HL-60/S4 treated with retinoic acid at 250 ng/mL for 4 days and 3 days (cell line): ENCODE measurements at regions not wholly inside any gene's neighbourhood (a gene's known extent, or its start where the extent isn't known, plus 50 kb on each side); places are given as distances from the start of the nearest gene placed in this dataset.

Experiments used
- in situ Hi-C: fragments of 300-500 bp; cut with MboI; formaldehyde crosslinking; loops from 2 replicates; pipeline ENCODE4 v1.7.0; 2022; ENCODE audit warnings: low sequenced_read_pairs

DNA sequence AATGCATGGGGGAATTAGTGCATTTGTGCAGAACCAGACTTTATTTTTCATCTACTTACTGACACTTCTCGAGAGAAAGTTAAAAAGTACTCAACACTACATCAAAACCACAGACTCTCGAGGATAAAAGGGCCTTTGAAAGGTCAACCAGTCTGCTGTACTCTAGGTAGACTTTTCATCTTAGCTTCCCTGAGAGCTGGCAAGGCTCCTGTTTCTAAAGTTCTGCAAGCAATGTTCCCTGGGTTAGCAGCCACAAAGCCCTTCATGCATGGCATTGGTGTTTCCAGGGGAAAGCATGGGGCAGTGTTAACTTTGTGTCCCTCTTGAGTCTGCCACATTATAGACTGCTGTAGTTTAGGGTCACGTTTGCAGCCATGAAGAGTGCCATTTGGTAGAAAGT, 106.4 kb upstream of the PFN2 start:
- in situ Hi-C loops, result no loop called here

DNA sequence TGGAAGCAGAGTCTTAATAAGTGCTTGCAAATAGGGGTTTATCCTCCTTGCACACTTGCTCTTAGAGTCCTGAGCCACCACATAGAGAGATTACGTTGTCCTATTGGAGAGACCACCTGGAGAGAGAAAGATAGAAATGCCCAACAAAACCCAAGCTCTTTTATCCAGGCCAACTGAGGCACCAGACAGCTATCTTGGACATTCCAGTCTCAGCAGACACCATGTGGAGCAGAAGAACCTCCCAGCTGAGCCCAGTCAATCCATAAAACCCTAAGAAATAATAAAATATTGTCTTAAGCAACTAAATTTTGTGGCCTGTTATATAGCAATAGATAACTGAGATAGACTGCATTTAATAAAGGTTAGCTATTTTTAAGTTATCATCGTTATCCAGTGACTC, 105.7 kb upstream of the PFN2 start:
- in situ Hi-C loops, result no loop called here

DNA sequence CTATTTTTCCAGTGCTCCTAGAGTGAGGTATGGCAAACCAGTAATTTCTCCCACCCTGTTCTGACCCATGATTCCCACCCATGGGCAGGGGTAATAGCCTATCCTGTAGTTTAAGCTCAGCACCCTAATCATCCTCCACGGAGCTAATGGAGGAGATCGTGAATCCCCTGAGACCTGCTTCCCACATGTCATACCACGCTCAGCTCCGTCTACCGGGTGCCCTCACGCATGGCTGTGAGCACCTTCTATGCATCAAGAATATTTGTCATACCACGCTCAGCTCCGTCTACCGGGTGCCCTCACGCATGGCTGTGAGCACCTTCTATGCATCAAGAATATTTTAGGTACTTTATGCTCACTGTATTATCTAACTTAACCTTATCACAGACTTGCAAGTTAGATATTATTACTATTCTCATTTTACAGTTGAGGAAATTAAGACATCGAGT, 104.7 kb upstream of the PFN2 start:
- in situ Hi-C loops, result no loop called here

DNA sequence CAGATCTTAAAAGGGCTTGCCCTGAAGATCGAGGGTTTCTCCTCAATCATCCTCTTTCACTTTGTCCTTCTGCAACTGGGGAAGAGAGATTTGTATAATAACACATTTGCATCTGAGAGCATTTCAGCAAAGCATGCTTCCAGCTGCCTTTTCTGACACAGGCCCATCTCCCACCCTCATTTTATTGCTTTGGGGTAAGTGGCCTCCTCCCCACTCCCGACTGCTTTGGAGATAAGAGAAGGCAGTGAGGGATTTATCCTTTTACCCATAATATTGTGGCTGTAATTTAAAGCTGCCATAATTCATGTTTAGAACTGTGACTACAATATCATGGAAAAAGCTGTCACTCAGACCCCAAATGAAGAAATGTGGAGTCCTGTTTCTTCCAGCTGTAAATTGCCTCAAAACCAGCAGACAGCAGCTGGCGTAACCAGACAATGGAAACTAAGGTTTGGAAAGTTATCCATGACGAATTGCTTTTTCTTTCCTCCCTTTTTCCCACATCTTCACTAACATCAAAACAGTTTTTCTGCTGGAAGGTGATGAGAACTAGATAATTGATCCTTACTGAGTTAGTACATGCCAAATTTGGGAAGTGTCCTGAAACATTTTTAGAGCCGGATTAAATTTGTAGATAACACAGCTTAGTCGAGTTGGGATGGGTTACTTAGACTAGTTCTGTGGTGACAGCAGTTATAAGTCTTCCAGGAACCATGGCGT, 104.2 kb upstream of the PFN2 start:
- in situ Hi-C loops, result no loop called here

DNA sequence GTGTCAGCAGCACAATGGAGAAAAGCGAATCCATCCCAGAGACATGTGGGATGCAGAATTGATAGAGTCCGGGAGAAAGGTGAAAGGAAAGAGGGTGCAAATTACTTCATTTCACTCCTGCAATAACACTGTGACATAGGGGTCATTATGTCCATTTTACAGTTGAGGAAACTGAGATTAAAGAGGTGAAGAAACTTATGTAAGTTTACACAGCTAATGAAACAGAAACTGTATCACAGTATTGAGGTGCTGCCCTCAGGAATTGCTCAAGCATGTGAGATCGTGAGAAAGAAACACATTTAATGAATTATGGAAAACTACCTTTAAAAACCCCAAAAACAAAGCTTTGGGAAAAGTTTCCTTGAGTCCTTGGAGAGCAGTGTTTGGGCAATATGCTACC, 103.6 kb upstream of the PFN2 start:
- in situ Hi-C loops, result no loop called here

DNA sequence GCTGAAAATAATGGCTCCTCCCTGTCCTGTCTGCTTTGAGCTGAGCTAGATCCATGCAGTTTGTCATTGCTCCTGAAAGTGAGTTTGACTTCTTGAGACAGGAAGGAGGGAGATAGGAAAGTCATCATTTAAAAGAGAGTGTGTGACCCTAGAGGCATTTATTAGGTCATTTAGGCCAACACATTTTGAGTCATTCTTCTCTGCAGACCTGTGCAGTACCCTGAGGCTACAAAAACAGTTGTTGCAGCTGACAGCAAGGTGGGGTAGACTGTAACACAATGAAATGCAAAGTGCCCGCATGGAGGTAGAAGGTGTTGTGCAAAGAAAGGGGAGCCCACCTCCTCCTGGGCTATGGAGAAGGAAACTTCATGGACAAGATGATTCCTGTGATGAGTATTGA, 102.8 kb upstream of the PFN2 start:
- in situ Hi-C loops, result no loop called here

DNA sequence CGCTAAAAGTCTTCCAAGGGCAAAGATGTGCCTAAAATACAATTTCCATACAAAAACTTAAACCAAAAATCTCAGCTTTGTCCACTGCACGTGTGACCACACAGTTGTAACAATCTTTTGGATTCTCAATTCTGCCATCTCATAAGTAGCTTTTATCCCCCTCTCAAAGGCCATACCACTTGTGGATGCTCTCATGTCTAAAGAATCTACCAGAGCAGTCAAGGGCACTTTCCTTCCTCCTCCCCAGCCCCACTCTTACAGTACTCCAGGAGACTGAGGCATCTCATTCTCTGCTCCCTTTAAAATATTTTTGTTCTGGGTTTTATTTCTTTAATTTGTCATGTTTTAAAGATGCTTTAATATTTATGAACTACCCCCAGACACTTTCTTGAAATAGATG, 102.3 kb upstream of the PFN2 start:
- in situ Hi-C loops, result no loop called here

DNA sequence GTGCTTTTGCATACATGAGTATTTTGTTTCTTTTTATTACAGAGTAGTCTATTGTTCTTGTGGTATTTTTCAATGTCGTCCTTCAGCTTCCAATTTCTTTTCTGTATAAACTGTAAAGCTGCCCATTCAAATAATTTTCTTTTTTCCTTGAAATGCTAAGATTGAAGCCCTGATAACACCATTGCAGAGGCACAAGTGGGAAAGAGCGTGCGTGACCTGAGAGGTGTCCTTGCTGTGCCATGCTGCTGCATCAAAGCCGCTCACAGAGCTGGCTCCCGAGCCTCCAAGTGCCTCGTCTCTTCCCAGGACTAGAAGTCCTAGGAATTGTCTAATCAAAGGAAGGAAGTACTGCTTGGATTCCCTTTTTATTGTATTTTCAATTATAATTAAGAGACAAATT, 101.9 kb upstream of the PFN2 start:
- in situ Hi-C loops, result no loop called here

DNA sequence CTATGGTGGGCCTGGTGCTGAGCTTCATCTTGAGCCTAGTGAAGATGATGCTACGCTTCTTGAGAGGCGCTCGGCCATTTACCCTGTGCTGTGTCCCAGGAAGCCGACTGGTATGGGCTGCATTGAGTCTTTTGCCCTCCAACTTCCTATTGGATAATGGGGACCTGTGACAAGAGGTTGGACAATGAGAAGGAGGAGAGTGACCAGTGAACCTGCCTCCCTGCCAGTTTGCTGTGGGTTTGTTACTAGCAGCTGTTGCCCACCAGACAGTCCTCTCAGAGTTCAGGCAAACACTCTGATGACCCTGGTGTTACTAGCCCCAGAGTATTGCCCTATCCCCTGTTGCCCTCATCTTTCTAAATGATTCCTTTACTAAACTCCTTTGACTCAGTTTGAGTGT, 99.6 kb upstream of the PFN2 start:
- in situ Hi-C loops, result no loop called here

DNA sequence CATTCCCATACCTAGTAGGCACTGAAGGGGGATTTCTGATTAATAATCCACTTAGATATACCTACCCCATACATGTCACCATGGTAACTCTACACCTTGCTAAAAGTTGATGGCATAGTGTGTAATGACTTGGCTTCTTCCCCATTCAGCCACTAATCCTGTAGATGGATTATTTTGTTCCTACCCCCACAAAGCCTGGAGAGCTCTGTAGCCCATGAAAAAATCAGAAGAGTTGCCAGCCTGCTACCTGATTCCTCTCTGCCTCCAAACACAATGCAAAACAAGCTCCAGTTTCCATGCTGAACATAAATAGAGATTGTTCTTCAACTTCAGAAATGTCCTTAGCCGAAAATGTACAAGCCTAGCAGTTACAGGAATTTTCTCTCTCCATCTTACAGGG, 98.9 kb upstream of the PFN2 start:
- in situ Hi-C loops, result no loop called here

DNA sequence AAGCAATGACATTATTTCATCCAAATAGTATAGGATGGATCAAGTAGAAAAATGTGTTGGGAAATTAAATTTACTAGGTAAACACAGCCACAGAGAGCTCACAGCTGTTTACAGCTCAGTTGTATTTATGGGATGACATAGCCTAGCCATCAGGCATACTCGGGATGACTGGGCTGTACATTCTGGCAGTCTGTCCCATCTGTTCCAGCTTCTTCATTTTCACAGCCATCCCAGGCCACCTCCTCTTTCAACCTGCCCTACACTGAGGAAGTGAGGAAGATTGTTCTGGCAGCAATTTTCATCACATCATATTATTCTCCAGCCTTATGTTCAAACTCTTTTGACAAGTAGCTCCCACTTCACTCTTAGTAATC, 98.4 kb upstream of the PFN2 start:
- in situ Hi-C loops, result no loop called here

DNA sequence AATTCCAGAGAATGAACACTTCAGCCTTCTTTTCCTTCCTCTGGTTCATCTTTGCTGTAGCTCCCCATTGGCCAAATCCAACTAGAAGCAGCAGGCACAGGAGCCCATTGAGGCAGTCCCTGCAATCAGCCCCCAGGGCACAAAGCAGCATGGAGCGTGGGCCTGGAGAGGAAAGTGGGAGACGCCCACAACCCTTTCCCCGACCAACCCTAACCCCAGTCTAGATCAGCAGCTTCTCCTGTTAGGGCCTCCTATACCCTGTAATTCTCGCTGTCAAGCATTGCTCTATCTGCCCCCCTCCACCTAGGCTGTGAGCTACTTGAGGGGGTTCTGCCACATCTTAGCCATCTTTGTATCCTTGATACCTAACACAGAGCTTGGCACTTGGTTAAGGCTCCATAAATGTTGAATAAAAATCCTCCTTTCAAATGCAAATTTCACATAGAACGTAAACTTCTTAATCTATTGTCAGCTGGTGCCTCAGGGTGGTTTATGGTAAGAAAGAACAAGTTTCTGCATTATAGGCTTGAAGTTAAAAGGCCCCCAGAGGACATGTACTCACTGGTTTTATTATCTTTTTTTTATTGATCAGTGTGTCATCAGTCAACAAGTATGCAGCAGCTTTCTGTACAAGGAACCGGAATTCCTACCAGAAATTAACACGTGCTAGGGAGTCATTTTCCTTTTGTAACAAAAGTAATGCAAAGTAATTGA, 97.9 kb upstream of the PFN2 start:
- in situ Hi-C loops, result no loop called here

DNA sequence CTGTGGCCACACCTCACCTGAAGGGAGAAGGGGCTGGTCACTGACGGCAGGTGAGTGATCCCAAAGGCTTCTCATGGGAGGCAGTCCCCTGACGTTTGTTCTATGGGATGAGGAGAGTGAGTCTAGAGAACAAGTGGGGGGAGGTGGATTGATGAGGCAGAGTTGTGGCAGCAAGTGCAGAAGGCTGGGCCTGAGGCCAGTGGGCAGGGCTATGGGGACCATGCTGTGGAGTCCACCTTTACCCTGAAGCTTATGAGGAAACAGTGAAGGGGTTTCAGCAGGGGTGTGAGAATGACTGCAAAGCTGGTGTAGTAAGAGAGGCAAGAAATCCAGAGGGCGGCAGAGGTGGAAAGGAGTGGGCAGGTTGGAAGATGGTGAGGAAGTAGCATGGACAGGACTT, 96.9 kb upstream of the PFN2 start:
- in situ Hi-C loops, result no loop called here

DNA sequence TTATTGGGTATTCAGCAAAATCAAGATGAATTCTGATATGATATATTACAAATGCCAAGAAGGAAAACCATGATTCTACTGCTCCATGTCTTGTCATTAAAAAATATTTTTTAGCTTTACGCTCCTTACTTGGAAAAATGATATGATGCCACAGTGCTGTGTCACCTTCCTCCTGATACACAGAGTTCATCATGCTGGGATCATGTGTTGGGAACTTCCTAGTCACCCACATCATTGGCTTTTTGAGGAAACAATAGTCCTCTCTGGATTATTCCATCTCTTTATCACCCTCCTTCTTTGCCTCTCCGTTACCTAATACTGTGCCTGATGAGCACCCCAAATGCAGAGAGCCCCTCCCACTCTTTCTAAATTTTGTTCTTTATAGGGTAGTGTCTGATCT, 94.3 kb upstream of the PFN2 start:
- in situ Hi-C loops, result no loop called here

DNA sequence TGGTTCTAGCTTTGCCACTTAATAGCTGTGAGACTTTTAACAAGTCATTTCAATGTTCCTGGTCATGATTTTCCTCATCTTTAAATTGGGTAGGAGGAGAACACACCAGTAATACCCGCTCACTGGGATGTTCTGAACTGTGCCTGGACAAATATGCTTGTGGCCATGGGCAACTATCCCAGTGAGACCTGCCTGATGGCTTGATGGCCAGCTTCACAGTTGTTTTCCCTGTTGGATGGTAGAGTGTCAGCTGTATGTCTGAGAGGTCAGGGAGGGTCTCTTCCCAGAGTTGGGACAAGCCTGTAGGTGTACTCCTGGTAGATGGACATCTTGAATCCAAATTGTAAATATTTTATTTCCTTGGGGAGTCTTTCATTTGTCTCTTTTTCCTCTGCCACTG, 92.5 kb upstream of the PFN2 start:
- in situ Hi-C loops, result no loop called here

DNA sequence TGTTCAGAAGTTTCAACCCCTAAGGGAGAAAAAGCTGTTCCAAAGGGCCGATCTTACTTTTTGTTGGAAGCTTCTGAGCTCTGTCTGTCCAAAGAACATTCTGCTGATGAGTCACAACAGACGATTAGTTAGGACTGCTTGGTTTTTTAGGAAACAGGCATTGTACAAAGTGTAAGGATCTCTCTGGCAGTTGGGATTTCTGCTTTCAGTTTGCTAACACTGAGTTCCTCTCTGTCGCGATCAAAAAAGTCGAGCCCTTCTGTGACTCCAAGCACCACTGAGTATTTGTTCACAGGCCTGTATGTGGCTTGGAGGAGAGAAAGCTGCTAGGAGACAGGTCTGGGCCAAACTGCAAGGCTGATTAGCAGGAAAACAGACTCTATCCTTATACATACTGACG, 91.8 kb upstream of the PFN2 start:
- in situ Hi-C loops, result no loop called here

DNA sequence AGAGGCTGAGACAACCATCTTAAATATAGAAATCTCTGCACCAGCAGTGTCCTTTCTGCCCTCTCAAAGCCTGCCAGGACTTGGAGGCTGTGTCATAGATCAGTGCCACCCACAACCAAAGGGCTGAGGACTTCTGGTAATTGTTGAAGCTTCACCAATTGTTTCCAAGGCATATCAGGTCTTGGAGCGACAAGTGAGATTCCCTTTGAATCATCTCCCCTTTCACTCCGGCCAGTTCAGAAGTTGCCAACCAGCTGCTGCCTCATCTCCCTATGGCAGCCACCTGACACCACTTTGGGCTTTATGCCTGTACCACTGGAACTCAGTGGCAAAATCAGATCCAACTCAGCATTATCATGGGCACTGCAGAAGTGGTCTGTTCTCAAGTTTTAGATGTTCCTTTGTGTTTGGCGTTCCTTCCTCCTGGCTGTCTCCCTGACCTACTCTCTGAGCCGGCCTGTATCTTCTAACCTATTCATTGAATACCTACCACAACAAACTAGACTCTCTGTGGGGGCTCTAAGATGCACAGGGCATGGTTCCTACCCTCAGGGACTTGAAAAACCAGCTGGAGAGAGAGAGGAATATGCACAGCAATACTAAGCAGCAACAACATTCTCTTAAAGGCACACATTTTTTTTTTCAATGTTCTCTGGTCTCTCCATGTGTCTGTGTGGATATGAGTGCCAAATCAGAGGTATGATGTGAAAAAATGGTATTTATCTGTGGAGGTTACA, 90.8 kb upstream of the PFN2 start:
- in situ Hi-C loops, result no loop called here

DNA sequence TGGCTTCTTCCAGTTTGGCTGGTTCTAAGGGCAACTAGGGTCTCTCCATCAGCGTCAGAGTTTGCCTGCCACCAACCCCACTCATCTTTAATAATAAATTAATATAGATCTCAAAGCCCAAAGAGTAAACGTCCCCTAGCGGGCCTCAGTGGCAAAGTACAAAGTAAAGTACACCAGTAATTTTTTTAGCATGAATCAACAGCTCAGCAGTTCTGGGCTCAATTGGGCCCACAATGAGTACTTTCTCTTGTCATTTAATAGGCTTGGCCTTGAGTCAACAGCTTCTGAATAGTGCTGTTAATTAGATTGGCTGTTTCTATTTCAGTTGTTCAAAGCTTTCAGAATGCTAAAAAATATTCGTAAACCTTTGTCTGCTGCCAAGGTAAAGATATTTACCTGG, 89.0 kb upstream of the PFN2 start:
- in situ Hi-C loops, result no loop called here

DNA sequence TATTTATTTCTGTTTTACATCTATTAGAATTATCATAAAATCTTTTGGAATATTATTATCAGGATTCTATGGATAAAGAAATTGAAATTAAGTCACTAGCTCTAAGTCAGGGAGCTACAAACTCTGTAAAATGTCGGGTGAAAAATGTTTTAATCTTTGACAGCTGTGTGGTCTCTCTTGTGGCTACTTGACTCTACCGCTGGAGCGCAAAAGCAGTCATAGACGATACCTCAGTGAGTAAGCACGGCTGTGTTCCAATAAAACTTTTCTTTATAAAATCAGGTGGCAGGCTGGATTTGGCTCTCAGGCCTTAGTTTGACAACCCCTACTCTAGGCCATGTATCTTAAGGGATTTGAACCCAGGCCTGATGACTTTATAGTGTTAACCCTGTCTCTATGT, 88.5 kb upstream of the PFN2 start:
- in situ Hi-C loops, result no loop called here

DNA sequence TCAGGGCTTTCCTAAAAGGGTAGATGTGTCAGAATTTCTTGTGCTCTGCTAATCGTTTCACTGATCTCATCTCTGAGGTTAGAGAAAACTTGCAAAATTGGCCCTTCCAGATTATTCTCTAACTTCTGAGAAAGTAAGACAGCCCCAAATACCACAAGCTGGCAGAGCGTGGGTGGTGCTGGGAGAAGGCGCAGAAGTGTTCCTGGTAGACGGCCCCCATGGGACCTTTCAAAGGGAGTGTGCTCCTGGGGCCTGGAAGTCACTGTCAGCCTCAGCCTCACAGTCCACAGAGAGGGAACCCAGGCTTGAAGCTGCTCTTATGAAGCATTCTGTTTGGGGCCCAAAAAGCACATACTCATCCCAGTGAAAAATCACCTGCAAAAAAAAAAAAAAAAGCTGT, 86.5 kb upstream of the PFN2 start:
- in situ Hi-C loops, result no loop called here

DNA sequence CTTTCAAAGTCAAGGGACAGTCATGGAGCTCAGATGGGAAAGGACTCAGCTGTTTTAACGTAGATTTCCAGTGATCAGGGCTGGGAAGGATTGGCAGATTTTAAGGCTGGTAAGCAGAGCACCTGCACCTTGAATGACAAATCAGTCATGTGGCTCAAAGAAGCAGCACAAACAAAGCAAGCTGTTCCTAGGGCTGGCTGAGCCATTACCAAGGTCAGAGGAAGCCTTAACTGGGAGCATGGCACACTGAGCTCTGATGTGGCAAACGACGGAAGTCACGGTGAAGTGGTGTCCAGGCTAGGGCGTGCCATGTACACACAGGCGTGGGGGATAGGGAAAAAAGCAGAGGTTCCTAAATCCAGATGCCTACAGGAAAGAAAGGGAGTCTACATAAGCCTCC, 84.6 kb upstream of the PFN2 start:
- in situ Hi-C loops, result no loop called here

DNA sequence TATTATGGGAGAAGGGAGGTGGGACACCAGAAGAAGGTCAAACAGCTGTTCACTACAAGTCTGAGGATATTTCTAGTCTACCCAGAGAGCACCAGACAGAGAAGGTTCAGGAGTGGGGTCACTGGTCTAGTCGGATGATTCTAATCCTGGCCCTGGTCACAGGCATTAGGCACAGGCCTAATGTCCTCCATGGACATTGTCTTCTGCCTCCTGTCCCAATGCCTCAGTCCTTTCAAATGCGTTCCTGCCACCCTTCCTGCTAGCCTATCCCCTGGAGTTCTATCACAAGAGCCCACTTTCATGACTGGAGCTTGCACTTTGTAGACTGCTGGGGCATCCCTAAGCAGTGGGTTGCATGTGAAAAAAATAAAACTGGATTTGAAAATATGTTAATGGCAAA, 83.9 kb upstream of the PFN2 start:
- in situ Hi-C loops, result no loop called here
